Chondrocyte (in vitro differentiated cells): ENCODE measurements at regions not wholly inside any gene's neighbourhood (a gene's known extent, or its start where the extent isn't known, plus 50 kb on each side); places are given as distances from the start of the nearest gene placed in this dataset.
"Not testable (repeated sequence)": the region's sequence is repeated elsewhere in the genome, so short reads cannot be mapped to it uniquely, and the experiment has no call there.

Source experiments
- DNase-seq: peaks from one replicate; pipeline ENCODE4 v3.0.0; 2021; ENCODE audit warnings: mixed read lengths, low spot score
- H3K27ac Mint-ChIP-seq: one replicate; pipeline ENCODE4 v1.8.0; 2021; ENCODE audit warnings: mild to moderate bottlenecking, moderate library complexity, mixed read lengths; ENCODE audit not compliant: unreplicated experiment
- H3K27me3 Mint-ChIP-seq: 2 replicates; pipeline ENCODE4 v1.8.0; 2021; ENCODE audit warnings: low read depth, mixed read lengths
- H3K36me3 Mint-ChIP-seq: 2 replicates; pipeline ENCODE4 v1.8.0; 2021; ENCODE audit warnings: low read depth, mixed read lengths
- H3K4me1 Mint-ChIP-seq: 2 replicates; pipeline ENCODE4 v1.8.0; 2021; ENCODE audit warnings: low read depth, mild to moderate bottlenecking, mixed read lengths
- H3K4me3 Mint-ChIP-seq: one replicate; pipeline ENCODE4 v1.8.0; 2021; ENCODE audit warnings: mild to moderate bottlenecking, moderate library complexity, mixed read lengths; ENCODE audit not compliant: unreplicated experiment
- H3K9me3 Mint-ChIP-seq: 2 replicates; pipeline ENCODE4 v1.8.0; 2021; ENCODE audit warnings: low read depth, mixed read lengths
- CTCF ChIP-seq: fragments of 200-600 bp; sonication (generic); IDR thresholded peaks from 2 replicates; pipeline ENCODE4 v1.5.0; 2021; ENCODE audit warnings: antibody characterized with exemption, mild to moderate bottlenecking, moderate library complexity

GRCh38 chr16:29320274-29320999 lies 86.1 kb downstream of the NPIPB11 start:
- H3K4me1 Mint-ChIP-seq: peaks cover 44% of the 10 kb centered on the region
- no peaks in the 10 kb centered on the region for H3K36me3 Mint-ChIP-seq
- no peak for TF ChIP-seq CTCF
- no peaks in the 10 kb centered on the region for H3K9me3 Mint-ChIP-seq
- H3K27ac Mint-ChIP-seq: no peak overlapping the region
- no peak overlapping the region for H3K4me3 Mint-ChIP-seq
- DNase-seq: no peak
- peaks cover 3% of the 10 kb centered on the region for H3K27me3 Mint-ChIP-seq

- H3K27ac Mint-ChIP-seq: no peak overlapping the region
- TF ChIP-seq CTCF: no peak
- DNase-seq: no peak
Observed at GRCh38 chr16:29319726-29320125, 86.8 kb downstream of the NPIPB11 start.

GRCh38 chr16:29318561-29318968 lies 87.9 kb downstream of the NPIPB11 start:
- Mint-ChIP-seq H3K4me1 (peaks cover 49% of the 10 kb centered on the region), H3K27ac (peak overlapping the region; percentile 72), H3K4me3 (peak overlapping the region; percentile 11)
- not testable (repeated sequence) for H3K27me3 Mint-ChIP-seq, H3K9me3 Mint-ChIP-seq, DNase-seq, H3K36me3 Mint-ChIP-seq

More at GRCh38 chr16:29319726-29320125, 86.8 kb downstream of the NPIPB11 start:
- H3K36me3 Mint-ChIP-seq: no peaks in the 10 kb centered on the region
- H3K9me3 Mint-ChIP-seq: no peaks in the 10 kb centered on the region
- peaks cover 47% of the 10 kb centered on the region for H3K4me1 Mint-ChIP-seq
- H3K4me3 Mint-ChIP-seq: no peak overlapping the region
- peaks cover 3% of the 10 kb centered on the region for H3K27me3 Mint-ChIP-seq

- no peak overlapping the region for H3K27ac Mint-ChIP-seq
- peaks cover 54% of the 10 kb centered on the region for H3K4me1 Mint-ChIP-seq
- no peaks in the 10 kb centered on the region for H3K27me3 Mint-ChIP-seq
- no peaks in the 10 kb centered on the region for H3K36me3 Mint-ChIP-seq
- H3K4me3 Mint-ChIP-seq: no peak overlapping the region
- TF ChIP-seq CTCF: peak; percentile 73
- DNase-seq: no peak
- H3K9me3 Mint-ChIP-seq: no peaks in the 10 kb centered on the region
Observed at GRCh38 chr16:29318037-29318436, 88.5 kb downstream of the NPIPB11 start.

- Mint-ChIP-seq H3K27me3 (no peaks in the 10 kb centered on the region), H3K27ac (peak overlapping the region; percentile 66), H3K4me1 (peaks cover 57% of the 10 kb centered on the region), H3K4me3 (no peak overlapping the region), H3K36me3 (no peaks in the 10 kb centered on the region), H3K9me3 (no peaks in the 10 kb centered on the region)
- no peak for DNase-seq
- no peak for TF ChIP-seq CTCF
Observed at GRCh38 chr16:29317269-29317668, 89.2 kb downstream of the NPIPB11 start.

- H3K4me3 Mint-ChIP-seq: no peak overlapping the region
- no peaks in the 10 kb centered on the region for H3K27me3 Mint-ChIP-seq
- H3K9me3 Mint-ChIP-seq: no peaks in the 10 kb centered on the region
- no peak for TF ChIP-seq CTCF
- no peaks in the 10 kb centered on the region for H3K36me3 Mint-ChIP-seq
- H3K27ac Mint-ChIP-seq: peak overlapping the region; percentile 66
- no peak for DNase-seq
- peaks cover 54% of the 10 kb centered on the region for H3K4me1 Mint-ChIP-seq
Observed at GRCh38 chr16:29316761-29317183, 89.7 kb downstream of the NPIPB11 start.
